ENCODE measurements at regions not wholly inside any gene's neighbourhood (a gene's known extent, or its start where the extent isn't known, plus 50 kb on each side); places are given as distances from the start of the nearest gene placed in this dataset.
"Not testable (repeated sequence)": the region's sequence is repeated elsewhere in the genome, so short reads cannot be mapped to it uniquely, and the experiment has no call there.

DNA sequence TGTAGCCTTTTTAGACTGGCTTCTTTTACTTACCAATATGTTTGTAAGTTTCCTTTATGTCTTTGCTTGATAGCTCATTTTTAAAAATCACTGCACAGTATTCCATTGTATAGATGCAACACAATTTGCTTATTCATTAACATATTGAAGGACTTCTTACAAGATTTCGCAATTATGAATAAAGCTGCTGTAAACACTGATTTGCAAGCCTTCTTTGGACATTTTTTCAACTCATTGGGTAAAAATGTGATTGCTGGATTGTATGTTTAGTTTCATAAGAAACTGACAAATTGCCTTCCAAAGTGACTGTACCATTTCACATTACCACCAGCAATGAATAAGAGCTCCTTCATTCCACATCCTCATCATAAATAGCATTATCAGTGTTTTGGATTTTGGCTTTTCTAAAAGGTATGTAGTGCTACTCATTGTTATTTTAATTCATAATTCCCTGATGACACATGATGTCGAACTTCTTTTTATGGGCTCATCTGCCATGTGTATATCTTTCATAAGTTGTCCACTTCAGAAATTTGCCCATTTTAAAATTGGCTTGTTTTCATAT lies 80.7 kb downstream of the TFAP2B start:
- in situ Hi-C loops (cut with HindIII; ENCODE audit: low pct_ligation_motif_present, low sequenced_read_pairs), result no loop called here
- no peaks in the 10 kb centered on the region for H3K36me3 ChIP-seq (replicated peaks)
- no peaks in the 10 kb centered on the region for H3K27me3 ChIP-seq (replicated peaks)
- H3K4me3 ChIP-seq (ENCODE audit: low read depth, low read length), result no peak overlapping the region
- DNase-seq, result no peak
- TF ChIP-seq, protein P1, sequence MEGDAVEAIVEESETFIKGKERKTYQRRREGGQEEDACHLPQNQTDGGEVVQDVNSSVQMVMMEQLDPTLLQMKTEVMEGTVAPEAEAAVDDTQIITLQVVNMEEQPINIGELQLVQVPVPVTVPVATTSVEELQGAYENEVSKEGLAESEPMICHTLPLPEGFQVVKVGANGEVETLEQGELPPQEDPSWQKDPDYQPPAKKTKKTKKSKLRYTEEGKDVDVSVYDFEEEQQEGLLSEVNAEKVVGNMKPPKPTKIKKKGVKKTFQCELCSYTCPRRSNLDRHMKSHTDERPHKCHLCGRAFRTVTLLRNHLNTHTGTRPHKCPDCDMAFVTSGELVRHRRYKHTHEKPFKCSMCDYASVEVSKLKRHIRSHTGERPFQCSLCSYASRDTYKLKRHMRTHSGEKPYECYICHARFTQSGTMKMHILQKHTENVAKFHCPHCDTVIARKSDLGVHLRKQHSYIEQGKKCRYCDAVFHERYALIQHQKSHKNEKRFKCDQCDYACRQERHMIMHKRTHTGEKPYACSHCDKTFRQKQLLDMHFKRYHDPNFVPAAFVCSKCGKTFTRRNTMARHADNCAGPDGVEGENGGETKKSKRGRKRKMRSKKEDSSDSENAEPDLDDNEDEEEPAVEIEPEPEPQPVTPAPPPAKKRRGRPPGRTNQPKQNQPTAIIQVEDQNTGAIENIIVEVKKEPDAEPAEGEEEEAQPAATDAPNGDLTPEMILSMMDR (IDR thresholded peaks at IDR 0.05; ENCODE audit: low read depth, low read length, missing control alignments), result no peak
- no peak overlapping the region for H3K27ac ChIP-seq

DNA sequence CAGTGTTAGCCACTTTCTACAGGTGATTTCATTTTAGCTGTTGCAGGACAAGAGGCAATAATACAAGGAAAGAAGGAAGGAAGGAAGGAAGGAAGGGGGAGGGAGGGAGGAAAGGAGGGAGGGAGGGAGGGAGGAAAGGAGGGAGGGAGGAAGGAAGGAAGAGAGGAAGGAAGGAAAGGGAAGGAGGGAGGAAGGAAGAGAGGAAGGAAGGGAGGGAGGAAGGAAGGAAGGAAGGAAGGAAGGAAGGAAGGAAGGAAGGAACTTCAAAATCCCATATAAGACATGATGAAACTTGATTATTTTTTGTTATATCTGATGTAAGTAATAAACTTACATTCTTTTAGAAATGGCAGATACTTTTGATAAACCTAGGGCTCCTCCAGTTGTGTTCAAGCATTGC lies 83.6 kb downstream of the TFAP2B start:
- H3K27me3 ChIP-seq (replicated peaks), result no peaks in the 10 kb centered on the region
- no peak for DNase-seq
- no peak overlapping the region for H3K27ac ChIP-seq
- H3K36me3 ChIP-seq (replicated peaks), result no peaks in the 10 kb centered on the region
- H3K4me3 ChIP-seq (ENCODE audit: low read depth, low read length), result no peak overlapping the region
- in situ Hi-C loops (cut with HindIII; ENCODE audit: low pct_ligation_motif_present, low sequenced_read_pairs), result no loop called here
- TF ChIP-seq, protein P1 (IDR thresholded peaks at IDR 0.05; ENCODE audit: low read depth, low read length, missing control alignments), result no peak

DNA sequence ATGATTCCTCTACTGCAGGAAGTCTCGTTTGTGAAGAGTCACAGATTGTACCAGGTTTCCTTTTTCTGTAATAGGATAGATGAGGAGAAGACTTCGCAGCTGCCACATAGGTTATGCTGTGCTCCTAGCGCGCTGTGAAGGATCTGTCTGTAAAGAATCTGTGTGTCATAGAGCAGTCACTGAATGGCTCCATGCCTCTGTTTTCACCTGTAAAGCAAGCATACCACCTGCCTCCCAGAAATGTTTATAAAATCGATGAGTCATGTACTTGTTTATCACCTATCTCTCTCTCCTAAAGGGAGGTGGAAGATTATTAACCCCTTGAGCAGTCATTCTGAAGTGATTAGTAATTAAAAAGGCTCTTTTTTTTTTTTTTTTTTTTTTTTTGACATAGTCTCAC lies 86.6 kb downstream of the TFAP2B start:
- Histone ChIP-seq H3K27me3 (replicated peaks) (no peaks in the 10 kb centered on the region), H3K27ac (no peak overlapping the region), H3K36me3 (replicated peaks) (no peaks in the 10 kb centered on the region), H3K4me3 (ENCODE audit: low read depth, low read length) (no peak overlapping the region)
- DNase-seq, result no peak
- in situ Hi-C loops (cut with HindIII; ENCODE audit: low pct_ligation_motif_present, low sequenced_read_pairs), result no loop called here
- TF ChIP-seq, protein P1 (IDR thresholded peaks at IDR 0.05; ENCODE audit: low read depth, low read length, missing control alignments), result no peak

DNA sequence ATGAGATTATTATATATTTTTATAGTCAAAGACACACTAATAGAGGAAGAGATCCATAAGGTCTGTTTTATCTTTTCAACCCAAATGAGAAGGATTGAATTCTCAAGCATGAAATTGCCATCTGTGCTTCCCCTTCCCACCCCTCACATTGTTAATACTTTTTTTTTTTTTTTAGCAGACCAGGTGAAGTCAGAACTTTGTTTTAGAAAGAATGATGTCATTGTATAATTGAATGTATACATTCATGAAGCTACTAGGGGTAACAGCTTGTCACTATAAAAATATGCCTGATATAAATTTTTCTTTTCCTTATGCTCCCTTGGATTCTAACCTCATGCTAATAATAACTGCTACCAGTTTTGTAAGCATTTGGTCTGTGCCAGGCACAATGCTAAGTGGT lies 88.9 kb downstream of the TFAP2B start:
- in situ Hi-C loops (cut with HindIII; ENCODE audit: low pct_ligation_motif_present, low sequenced_read_pairs), result no loop called here
- no peak overlapping the region for H3K4me3 ChIP-seq (ENCODE audit: low read depth, low read length)
- no peak overlapping the region for H3K27ac ChIP-seq
- TF ChIP-seq, protein P1 (IDR thresholded peaks at IDR 0.05; ENCODE audit: low read depth, low read length, missing control alignments), result no peak
- DNase-seq, result no peak
- H3K36me3 ChIP-seq (replicated peaks), result no peaks in the 10 kb centered on the region
- H3K27me3 ChIP-seq (replicated peaks), result no peaks in the 10 kb centered on the region

DNA sequence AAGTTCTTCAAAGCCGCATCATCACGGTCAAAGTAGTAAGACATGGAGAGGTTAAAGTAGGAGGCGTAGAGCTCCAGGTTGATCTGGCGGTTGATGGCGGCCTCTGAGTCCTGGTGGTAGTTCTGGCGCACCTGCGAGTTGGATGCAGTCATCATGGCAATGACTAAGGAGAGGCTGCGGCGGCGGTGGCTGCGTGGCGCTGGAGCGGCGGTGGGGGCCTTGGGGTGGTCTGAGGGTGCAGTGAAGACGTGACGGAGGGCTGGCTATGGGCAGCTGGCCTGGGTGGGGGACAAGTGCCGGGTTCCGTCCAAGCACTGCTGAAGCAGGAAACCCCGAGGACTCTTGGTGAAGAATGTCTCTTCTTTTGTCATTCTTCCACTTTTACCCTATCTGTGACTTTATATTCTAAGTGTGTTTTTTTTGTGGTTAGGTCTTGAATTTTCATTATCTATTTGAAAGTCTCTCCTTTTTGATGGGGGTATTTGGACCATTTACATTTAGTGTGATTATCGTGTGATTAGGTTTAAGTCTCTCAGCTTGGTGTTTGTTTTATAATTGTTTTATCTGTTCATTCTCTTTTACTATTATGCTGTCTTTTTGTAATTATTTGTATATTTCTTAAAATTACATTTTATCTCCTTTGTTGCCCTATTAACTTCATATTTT lies 94.6 kb downstream of the TFAP2B start:
- in situ Hi-C loops (cut with HindIII; ENCODE audit: low pct_ligation_motif_present, low sequenced_read_pairs), result no loop called here
- TF ChIP-seq, protein P1 (IDR thresholded peaks at IDR 0.05; ENCODE audit: low read depth, low read length, missing control alignments), result no peak
- Histone ChIP-seq H3K36me3 (replicated peaks) (no peaks in the 10 kb centered on the region), H3K4me3 (ENCODE audit: low read depth, low read length) (no peak overlapping the region), H3K27ac (no peak overlapping the region), H3K27me3 (replicated peaks) (no peaks in the 10 kb centered on the region)
- DNase-seq, result no peak

DNA sequence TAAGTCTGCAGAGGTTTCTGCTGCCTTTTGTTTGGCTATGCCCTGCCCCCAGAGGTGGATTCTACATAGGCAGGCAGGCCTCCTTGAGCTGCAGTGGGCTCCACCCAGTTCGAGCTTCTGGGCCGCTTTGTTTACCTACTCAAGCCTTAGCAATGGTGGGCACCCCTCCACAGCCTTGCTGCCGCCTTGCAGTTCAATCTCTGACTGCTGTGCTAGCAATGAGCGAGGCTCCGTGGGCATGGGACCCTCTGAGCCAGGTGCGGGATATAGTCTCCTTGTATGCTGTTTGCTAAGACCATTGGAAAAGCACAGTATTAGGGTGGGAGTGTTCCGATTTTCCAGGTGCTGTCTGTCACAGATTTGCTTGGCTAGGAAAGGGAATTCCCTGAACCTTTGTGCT lies 102.7 kb downstream of the TFAP2B start:
- in situ Hi-C loops (cut with HindIII; ENCODE audit: low pct_ligation_motif_present, low sequenced_read_pairs); DNase-seq; H3K27me3 ChIP-seq (replicated peaks); H3K36me3 ChIP-seq (replicated peaks); H3K4me3 ChIP-seq (ENCODE audit: low read depth, low read length); H3K27ac ChIP-seq: not testable (repeated sequence)

All from brain microvascular endothelial cell (primary cell).